Suprapubic skin (tissue), 4 donors: ENCODE measurements at regions not wholly inside any gene's neighbourhood (a gene's known extent, or its start where the extent isn't known, plus 50 kb on each side); places are given as distances from the start of the nearest gene placed in this dataset.

ENCODE experiments used
- DNase-seq, 2 donors: peaks; one replicate each; pipeline ENCODE4 v3.0.0-alpha.2; 2019; ENCODE audit warnings: low spot score in 2 of 2
- H3K27ac ChIP-seq: fragments of 200-600 bp; sonication (generic); one replicate; pipeline ENCODE4 v1.5.1; 2019
- H3K27me3 ChIP-seq: fragments of 200-600 bp; sonication (generic); one replicate; pipeline ENCODE4 v1.5.1; 2019
- H3K36me3 ChIP-seq: fragments of 200-600 bp; sonication (generic); one replicate; pipeline ENCODE4 v1.5.1; 2019
- H3K4me1 ChIP-seq: fragments of 200-600 bp; sonication (generic); one replicate; pipeline ENCODE4 v1.5.1; 2019
- H3K4me3 ChIP-seq: fragments of 200-600 bp; sonication (generic); one replicate; pipeline ENCODE4 v1.5.1; 2019; ENCODE audit warnings: mild to moderate bottlenecking
- H3K9me3 ChIP-seq: fragments of 200-600 bp; sonication (generic); one replicate; pipeline ENCODE4 v1.5.1; 2019
- CTCF ChIP-seq, 2 donors: fragments of 200-600 bp in 1 of 2; fragments of 450-650 bp in 1 of 2; sonication (generic) in 1 of 2; IDR thresholded peaks; one replicate each; pipeline ENCODE4 v1.5.1; 2016 to 2019; ENCODE audit warnings: antibody characterized with exemption in 2 of 2, mild to moderate bottlenecking in 1 of 2, moderate library complexity in 1 of 2
- EP300 ChIP-seq: sonication (generic); formaldehyde crosslinking; IDR thresholded peaks from one replicate; pipeline ENCODE4 v1.6.1; 2017; ENCODE audit warnings: antibody characterized with exemption
- POLR2A ChIP-seq, 2 donors: fragments of 450-650 bp; IDR thresholded peaks; one replicate each; pipeline ENCODE4 v1.6.1; 2017; ENCODE audit warnings: antibody characterized with exemption in 2 of 2, mild to moderate bottlenecking in 2 of 2, moderate library complexity in 2 of 2
- POLR2AphosphoS5 ChIP-seq, 3 donors: sonication (generic); formaldehyde crosslinking; IDR thresholded peaks; one replicate each; pipeline ENCODE4 v1.6.1; 2017; ENCODE audit warnings: antibody characterized with exemption in 3 of 3
- WGBS: methylation state at CpG from one replicate; pipeline ENCODE4 v1.1.5; 2018; 5-methylcytosine and 5-hydroxymethylcytosine counted together

DNA sequence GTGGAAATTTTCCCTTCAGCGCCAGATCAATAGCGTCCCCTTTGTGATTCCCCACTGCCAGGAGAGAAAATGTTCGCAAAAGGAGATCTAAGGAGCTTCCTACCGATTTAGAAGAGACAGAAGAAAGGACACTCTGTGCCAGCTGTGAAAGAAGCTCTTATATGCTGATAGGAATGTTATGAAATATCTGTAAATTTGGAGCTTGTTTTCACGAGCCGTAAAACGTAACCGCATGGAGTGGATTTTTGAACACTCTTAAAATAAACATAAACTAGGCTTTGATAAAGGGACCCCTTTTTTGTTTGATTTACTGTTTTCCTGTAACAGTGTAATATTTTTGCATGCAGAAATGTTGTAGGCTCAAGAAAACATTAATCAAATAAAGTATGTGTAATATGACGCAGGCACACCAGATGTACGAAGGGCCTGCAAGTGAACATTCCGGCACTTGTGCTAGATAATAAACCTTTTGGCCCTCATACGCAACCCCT, 346.8 kb downstream of the ETNK1 start:
- H3K36me3 ChIP-seq, result no peaks in the 10 kb centered on the region
- 40% methylated on average over 12 of the region's 12 CpGs for WGBS

DNA sequence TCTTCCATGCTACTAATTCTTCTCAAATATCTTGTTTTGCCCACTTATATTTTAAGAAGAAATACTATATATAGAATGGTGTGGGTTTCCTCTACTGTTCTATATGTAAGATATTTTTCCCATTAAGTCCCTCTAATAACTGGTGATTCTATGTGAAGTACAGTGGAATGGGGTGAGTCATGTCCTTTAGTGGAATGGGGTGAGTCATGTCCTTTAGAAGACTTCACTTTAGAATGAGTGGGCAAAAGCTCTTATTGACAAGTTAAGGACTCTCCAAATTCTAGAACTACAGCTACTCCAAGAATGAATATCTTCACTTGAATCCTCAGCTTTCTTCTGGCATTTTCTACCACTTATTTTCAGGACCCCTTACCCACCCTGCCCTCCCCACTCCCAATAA, 349.9 kb downstream of the ETNK1 start:
- no peak for TF ChIP-seq EP300
- TF ChIP-seq CTCF (IDR thresholded peaks at IDR 0.05), result no peak
- H3K36me3 ChIP-seq, result no peaks in the 10 kb centered on the region
- no peaks in the 10 kb centered on the region for H3K9me3 ChIP-seq
- no peak overlapping the region for H3K4me3 ChIP-seq
- DNase-seq, result no peak
- no peak overlapping the region for H3K27ac ChIP-seq
- H3K27me3 ChIP-seq, result no peaks in the 10 kb centered on the region
- H3K4me1 ChIP-seq, result peaks cover 8% of the 10 kb centered on the region

More for the DNA sequence above, 346.8 kb downstream of the ETNK1 start:
- no peaks in the 10 kb centered on the region for H3K9me3 ChIP-seq
- peaks cover 8% of the 10 kb centered on the region for H3K4me1 ChIP-seq
- H3K4me3 ChIP-seq, result no peak overlapping the region
- no peaks in the 10 kb centered on the region for H3K27me3 ChIP-seq
- no peak overlapping the region for H3K27ac ChIP-seq
- no peak for TF ChIP-seq POLR2A (IDR thresholded peaks at IDR 0.05)
- no peak for TF ChIP-seq POLR2AphosphoS5 (IDR thresholded peaks at IDR 0.05)
- TF ChIP-seq EP300, result no peak
- TF ChIP-seq CTCF (IDR thresholded peaks at IDR 0.05), result no peak
- no peak for DNase-seq

DNA sequence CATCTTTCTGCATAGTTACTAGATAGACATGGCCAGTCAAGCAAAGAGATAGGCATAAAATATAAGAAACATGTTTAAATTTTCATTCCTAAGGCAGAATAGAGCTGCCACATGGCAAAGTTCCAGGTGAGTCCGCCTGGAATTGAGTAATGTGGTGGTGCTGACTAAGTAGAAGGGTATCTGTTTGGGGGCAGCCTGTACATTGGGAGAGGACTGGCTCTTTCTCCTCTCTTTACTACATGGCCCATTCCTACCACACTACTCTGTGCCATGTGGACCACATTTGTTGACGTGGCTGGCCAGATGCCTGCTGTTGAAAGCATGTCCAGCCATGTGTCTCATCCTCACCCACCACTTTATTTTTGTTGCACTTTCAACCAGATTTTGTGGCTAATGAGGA, 354.0 kb downstream of the ETNK1 start:
- 56% methylated on average over 2 of the region's 2 CpGs for WGBS
- H3K4me1 ChIP-seq, result no peaks in the 10 kb centered on the region

GRCh38 chr12:22979854-22980469, 355.0 kb downstream of the ETNK1 start:
- Histone ChIP-seq H3K4me1 (no peaks in the 10 kb centered on the region), H3K4me3 (no peak overlapping the region), H3K27ac (no peak overlapping the region), H3K36me3 (no peaks in the 10 kb centered on the region), H3K9me3 (no peaks in the 10 kb centered on the region), H3K27me3 (no peaks in the 10 kb centered on the region)
- DNase-seq, result no peak
- 82% methylated on average over 5 of the region's 5 CpGs for WGBS
- TF ChIP-seq EP300 (no peak), POLR2A (IDR thresholded peaks at IDR 0.05) (no peak), POLR2AphosphoS5 (IDR thresholded peaks at IDR 0.05) (no peak), CTCF (IDR thresholded peaks at IDR 0.05) (no peak)

More for the DNA sequence above, 354.0 kb downstream of the ETNK1 start:
- Histone ChIP-seq H3K9me3 (no peaks in the 10 kb centered on the region), H3K27ac (no peak overlapping the region), H3K27me3 (no peaks in the 10 kb centered on the region), H3K4me3 (no peak overlapping the region), H3K36me3 (no peaks in the 10 kb centered on the region)
- DNase-seq, result no peak
- no peak for TF ChIP-seq POLR2AphosphoS5 (IDR thresholded peaks at IDR 0.05)
- TF ChIP-seq CTCF (IDR thresholded peaks at IDR 0.05), result no peak
- no peak for TF ChIP-seq POLR2A (IDR thresholded peaks at IDR 0.05)
- TF ChIP-seq EP300, result no peak

GRCh38 chr12:22981711-22982110, 356.7 kb downstream of the ETNK1 start:
- no peak for DNase-seq
- WGBS, result 77% methylated on average over 3 of the region's 3 CpGs

More at GRCh38 chr12:22981711-22982110, 356.7 kb downstream of the ETNK1 start:
- Histone ChIP-seq H3K4me3 (no peak overlapping the region), H3K27ac (no peak overlapping the region), H3K36me3 (no peaks in the 10 kb centered on the region), H3K4me1 (no peaks in the 10 kb centered on the region), H3K9me3 (no peaks in the 10 kb centered on the region), H3K27me3 (no peaks in the 10 kb centered on the region)
- no peak for TF ChIP-seq POLR2A (IDR thresholded peaks at IDR 0.05)
- TF ChIP-seq CTCF (IDR thresholded peaks at IDR 0.05), result no peak
- TF ChIP-seq EP300, result no peak
- TF ChIP-seq POLR2AphosphoS5 (IDR thresholded peaks at IDR 0.05), result no peak
